Endothelial cell of umbilical vein (primary cell): ENCODE measurements at regions not wholly inside any gene's neighbourhood (a gene's known extent, or its start where the extent isn't known, plus 50 kb on each side); places are given as distances from the start of the nearest gene placed in this dataset.

Experiments
- CTCF ChIP-seq, 2 donors: IDR thresholded peaks; 1 replicate in 1 of 2; 2 replicates in 1 of 2; pipeline ENCODE4 v1.5.1; 2011; ENCODE audit warnings: low read length in 2 of 2, mild to moderate bottlenecking in 2 of 2, moderate library complexity in 2 of 2, control low read depth in 1 of 2, inconsistent platforms in 1 of 2, low read depth in 1 of 2; ENCODE audit not compliant: insufficient read depth in 1 of 2; ENCODE audit errors: extremely low read depth in 1 of 2
- EZH2 ChIP-seq: IDR thresholded peaks from 2 replicates; pipeline ENCODE4 v1.6.1; 2012; ENCODE audit warnings: borderline replicate concordance, low read depth, mild to moderate bottlenecking, moderate library complexity, low read length, inconsistent platforms; ENCODE audit not compliant: severe bottlenecking
- POLR2AphosphoS5 ChIP-seq: IDR thresholded peaks from 2 replicates; pipeline ENCODE4 v1.6.1; 2012; ENCODE audit warnings: low read depth, mild to moderate bottlenecking, control low read depth, low read length, moderate library complexity; ENCODE audit not compliant: insufficient read depth

DNA sequence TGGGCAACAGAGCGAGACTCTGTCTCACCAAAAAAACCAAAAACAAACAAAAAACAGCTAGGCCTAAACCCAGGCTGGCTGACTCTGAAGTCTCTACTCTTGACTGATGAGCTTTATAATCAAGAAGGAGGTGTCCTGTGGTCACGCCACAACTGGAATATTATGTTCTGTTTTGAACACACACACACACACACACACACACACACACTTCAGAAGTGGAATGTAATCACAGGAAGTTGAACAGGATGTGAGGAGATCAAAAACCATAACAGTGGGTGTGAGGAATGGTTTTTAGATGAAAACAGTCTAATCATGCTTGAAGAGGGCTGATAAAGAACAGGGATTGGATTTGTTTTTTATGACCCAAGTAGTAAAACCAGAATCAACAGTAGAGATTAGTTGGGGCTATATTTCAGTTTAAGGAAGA lies 51.1 kb upstream of the IL6 start:
- TF ChIP-seq EZH2 (no peak), CTCF (IDR thresholded peaks at IDR 0.05; ENCODE audit: extremely low read depth in 1 of 2, insufficient read depth in 1 of 2, low read depth in 1 of 2, low read length in 2 of 2) (no peak), POLR2AphosphoS5 (peak; percentile 76)
